Adrenal gland (tissue), 5 donors: ENCODE measurements at regions not wholly inside any gene's neighbourhood (a gene's known extent, or its start where the extent isn't known, plus 50 kb on each side); places are given as distances from the start of the nearest gene placed in this dataset.

Experiments
- CTCF ChIP-seq, 6 experiments: fragments of 450-650 bp in 4 of 6; fragments of 200-600 bp in 2 of 6; sonication (generic) in 1 of 6; IDR thresholded peaks; 1 replicate in 5 of 6; 2 replicates in 1 of 6; pipeline versions ENCODE4 v1.5.1 to v1.8.0; 2016 to 2021; ENCODE audit warnings: antibody characterized with exemption in 6 of 6, mild to moderate bottlenecking in 2 of 6, moderate library complexity in 1 of 6
- POLR2A ChIP-seq, 2 donors: fragments of 450-650 bp; IDR thresholded peaks; one replicate each; pipeline ENCODE4 v1.6.1; 2017; ENCODE audit warnings: antibody characterized with exemption in 2 of 2, mild to moderate bottlenecking in 2 of 2, moderate library complexity in 1 of 2
- donor health status: DM: no; HTN: no; CAD: no.

GRCh38 chr20:6699921-6700562 is 67.4 kb upstream of the BMP2 start:
- TF ChIP-seq CTCF (IDR thresholded peaks at IDR 0.05) (no peak), POLR2A (IDR thresholded peaks at IDR 0.05) (no peak)
